ENCODE measurements at regions not wholly inside any gene's neighbourhood (a gene's known extent, or its start where the extent isn't known, plus 50 kb on each side); places are given as distances from the start of the nearest gene placed in this dataset.
"Not testable (repeated sequence)": the region's sequence is repeated elsewhere in the genome, so short reads cannot be mapped to it uniquely, and the experiment has no call there.

DNA sequence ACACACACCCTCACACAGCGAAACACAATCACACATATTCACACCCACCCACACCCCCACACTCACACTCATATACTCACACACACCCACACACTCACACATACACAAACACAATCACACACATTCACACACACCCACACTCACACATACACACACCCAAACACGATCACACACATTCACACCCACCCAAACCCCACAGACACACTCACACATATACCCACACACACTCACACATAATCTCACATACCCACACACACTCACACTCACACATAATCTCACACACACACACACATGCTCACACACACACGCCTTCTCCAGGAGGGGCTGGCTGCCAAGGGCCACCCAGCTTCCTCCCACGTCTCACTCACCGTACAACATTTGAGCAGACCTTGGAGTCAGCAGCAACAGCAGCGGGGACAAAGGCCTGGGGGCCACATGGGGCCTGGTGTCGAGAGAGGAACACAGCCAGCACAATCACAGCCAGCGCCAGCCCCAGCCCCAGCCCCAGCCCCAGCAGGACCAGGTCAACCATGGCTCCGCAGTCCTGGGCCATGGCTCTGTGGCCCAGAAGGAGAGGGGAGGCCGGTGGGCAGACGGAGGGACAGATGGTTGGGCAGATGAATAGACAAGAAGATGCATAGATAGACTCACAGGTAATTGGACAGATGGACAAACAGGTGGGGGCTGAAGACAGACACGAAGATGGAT, 932.9 kb downstream of the TUBA3C start:
- not testable (repeated sequence) for DNase-seq (ENCODE audit: low read depth in 4 of 4, low spot score in 3 of 4)

DNA sequence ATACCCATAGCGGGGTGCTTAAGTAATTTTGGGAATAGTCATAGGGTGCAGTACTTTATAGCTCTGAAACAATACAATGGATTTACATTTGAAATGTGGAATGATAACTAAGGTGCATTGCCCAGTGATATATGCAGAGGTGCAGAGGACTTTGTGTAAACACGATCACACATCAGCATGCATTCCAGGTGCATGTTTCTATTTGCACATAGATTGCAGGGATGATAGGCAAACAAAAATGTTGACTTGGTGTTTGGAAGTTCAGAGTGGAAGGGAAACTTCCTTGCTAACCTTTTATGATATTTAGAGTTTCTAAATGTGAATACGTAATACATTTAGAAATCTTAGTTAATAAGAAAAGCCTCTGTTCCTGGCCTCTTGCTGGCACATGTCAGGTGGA, 941.5 kb downstream of the TUBA3C start:
- DNase-seq (ENCODE audit: low read depth in 4 of 4, low spot score in 3 of 4), result not testable (repeated sequence)

GRCh38 chr13:18238586-18238985, 943.0 kb downstream of the TUBA3C start:
- DNase-seq (ENCODE audit: low read depth in 4 of 4, low spot score in 3 of 4), result not testable (repeated sequence)

- DNase-seq (ENCODE audit: low read depth in 4 of 4, low spot score in 3 of 4), result no peak
These were observed 945.2 kb downstream of the TUBA3C start for GRCh38 chr13:18236528-18236815.

DNA sequence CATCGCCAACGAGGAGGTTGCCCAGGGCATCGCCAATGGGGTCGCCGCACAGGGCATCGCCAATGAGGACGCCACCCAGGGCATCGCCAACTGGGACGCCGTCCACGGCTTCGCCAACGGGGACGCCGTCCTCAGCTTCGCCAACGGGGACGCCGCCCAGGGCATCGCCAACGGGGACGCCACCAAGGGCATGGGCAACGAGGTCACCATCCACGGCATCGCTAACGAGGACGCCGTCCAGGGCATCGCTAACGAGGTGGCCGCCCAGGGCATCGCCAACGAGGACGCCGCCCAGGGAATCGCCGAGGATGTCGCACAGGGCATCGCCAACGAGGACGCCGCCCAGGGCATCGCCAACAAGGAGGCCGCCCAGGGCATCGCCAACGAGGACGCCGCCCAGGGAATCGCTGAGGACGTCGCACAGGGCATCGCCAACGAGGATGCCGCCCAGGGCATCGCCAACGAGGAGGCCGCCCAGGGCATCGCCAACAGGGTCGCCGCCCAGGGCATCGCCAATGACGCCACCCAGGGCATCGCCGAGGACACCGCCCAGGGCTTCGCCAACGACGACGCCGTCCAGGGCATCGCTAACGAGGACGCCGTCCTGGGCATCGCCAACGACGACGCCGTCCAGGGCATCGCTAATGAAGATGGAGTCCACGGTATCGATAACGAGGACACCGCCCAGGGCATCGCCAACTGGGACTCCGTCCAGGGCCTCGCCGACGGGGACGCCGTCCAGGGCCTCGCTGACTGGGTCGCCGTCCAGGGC, 945.7 kb downstream of the TUBA3C start:
- DNase-seq (ENCODE audit: low read depth in 4 of 4, low spot score in 3 of 4), result no peak

- DNase-seq (ENCODE audit: low read depth in 4 of 4, low spot score in 3 of 4), result no peak
These were observed 946.5 kb downstream of the TUBA3C start for GRCh38 chr13:18235172-18235571.

- DNase-seq (ENCODE audit: low read depth in 4 of 4, low spot score in 3 of 4), result not testable (repeated sequence)
These were observed 947.2 kb downstream of the TUBA3C start for GRCh38 chr13:18234451-18234850.

- no peak for DNase-seq (ENCODE audit: low read depth in 4 of 4, low spot score in 3 of 4)
These were observed 947.8 kb downstream of the TUBA3C start for GRCh38 chr13:18233783-18234299.

GRCh38 chr13:18232994-18233782, 948.4 kb downstream of the TUBA3C start:
- DNase-seq (ENCODE audit: low read depth in 4 of 4, low spot score in 3 of 4), result no peak

DNA sequence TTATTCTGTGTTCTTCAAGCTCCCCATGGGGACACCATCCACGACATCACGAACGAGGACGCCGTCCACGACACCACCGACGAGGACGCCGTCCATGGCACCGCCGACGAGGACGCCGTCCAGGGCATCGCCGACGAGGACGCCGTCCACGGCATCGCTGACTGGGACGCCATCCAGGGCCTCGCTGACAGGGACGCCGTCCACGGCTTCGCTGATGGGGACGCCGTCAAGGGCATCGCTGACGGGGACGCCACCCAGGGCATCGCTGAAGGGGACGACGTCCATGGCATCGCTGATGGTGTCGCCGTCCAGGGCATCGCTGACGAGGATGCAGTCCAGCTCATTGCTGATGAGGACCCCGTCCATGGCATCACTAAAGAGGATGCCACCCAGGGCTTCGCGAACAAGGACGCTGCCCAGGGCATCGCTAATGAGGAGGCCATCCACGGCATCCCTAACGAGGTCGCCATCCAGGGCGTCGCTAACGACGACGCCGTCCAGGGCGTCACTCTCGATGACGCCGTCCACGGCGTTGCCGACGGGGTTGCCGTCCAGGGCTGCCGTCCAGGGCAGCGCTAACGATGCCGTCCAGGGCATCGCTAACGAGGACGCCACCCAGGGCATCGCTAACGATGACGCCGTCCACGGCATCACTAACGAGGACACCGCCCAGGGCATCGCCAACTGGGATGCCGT, 949.2 kb downstream of the TUBA3C start:
- no peak for DNase-seq (ENCODE audit: low read depth in 4 of 4, low spot score in 3 of 4)

DNA sequence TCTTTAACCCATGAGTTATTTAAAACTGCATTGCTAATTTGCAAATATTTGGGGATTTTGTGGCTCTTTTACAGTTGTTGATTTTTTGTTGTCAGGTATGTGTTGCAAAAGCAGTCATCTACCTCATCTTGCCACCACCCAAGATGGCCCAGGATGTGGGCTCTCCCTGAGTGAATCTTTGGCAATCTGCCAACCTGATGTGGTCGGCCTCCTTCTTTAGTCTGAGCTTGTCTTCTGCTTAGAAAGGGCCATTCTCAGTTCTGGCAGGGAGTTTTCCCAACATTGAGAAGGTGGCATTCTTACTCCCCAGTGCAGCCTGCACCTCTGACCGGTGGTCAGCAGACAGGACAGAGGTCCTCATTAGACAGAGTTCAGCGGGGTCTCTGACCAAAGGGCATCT, 957.2 kb downstream of the TUBA3C start:
- DNase-seq (ENCODE audit: low read depth in 4 of 4, low spot score in 3 of 4), result not testable (repeated sequence)

DNA sequence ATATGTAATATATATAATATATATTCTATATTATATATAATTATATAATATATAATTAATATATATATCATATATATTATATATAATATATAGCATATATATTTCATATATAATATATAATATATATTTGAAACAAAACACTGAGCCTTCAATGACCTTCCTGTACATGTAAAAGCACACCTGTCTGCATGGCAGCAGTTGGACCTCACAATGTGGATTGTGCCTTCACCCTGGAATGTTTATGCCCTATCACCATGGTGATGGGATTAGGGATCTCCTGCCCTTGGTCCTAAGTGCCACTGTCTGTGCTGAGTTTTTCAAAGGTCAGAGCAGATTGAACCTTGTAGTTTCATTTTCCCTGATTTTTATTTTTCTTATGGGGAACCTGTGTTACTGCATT, 966.9 kb downstream of the TUBA3C start:
- DNase-seq (ENCODE audit: low read depth in 4 of 4, low spot score in 3 of 4), result not testable (repeated sequence)

DNA sequence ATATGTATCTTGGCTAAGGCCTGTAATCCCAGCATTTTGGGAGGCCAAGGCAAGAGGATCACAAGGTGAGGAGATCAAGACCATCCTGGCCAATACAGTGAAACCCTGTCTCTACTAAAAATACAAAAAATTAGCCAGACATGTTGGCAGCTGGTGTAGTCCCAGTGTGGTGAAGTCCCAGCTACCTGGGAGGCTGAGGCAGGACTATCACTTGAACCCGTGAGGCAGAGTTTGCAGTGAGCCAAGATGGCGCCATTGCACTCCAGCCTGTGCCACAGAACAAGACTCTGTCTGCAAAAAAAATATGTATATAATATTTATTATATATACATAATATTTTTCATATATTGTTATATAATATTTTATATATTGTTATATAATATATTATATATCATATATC, 968.1 kb downstream of the TUBA3C start:
- not testable (repeated sequence) for DNase-seq (ENCODE audit: low read depth in 4 of 4, low spot score in 3 of 4)

DNA sequence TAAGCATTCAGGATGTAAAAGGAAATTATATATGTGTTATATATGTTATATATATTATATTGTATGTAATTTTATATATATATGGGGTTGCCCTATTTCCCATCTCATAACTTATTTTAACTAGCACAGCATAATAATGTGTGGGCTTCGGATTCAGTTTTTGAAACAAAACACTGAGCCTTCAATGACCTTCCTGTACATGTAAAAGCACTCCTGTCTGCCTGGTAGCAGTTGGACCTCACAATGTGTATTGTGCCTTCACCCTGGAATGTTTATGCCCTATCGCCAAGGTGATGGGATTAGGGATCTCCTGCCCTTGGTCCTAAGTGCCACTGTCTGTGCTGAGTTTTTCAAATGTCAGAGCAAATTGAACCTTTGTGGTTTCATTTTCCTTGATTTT, 968.8 kb downstream of the TUBA3C start:
- DNase-seq (ENCODE audit: low read depth in 4 of 4, low spot score in 3 of 4), result no peak

GRCh38 chr13:18211752-18212560, 969.7 kb downstream of the TUBA3C start:
- DNase-seq (ENCODE audit: low read depth in 4 of 4, low spot score in 3 of 4), result peak; percentile 18 to 47 (median 34)

DNA sequence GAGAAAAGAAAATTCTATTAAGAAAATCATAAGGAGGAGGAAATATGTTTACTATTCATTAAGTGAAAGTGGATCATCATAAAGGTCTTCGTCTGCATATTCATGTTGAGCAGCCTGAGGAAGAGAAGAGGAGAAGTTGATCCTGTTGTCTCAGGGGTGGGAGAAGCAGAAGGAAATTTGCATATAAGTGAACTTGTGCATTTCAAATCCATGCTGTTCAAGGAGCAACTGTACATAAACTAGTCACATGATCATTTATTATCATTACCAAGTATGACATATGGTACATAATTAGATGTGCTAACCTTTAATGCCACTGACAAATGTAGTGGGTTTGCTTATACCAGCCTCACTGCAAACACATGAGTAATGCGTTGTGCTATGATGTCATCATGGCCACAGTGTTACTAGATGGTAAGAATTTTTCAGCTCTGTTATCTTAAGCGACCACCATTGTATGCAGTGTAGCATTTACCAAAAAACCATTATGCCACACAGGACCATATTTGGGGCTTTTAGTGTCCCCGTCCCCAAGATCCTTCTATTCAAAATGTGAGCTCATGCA, 976.9 kb downstream of the TUBA3C start:
- DNase-seq (ENCODE audit: low read depth in 4 of 4, low spot score in 3 of 4), result not testable (repeated sequence)

GRCh38 chr13:18195365-18195678, 986.3 kb downstream of the TUBA3C start:
- DNase-seq (ENCODE audit: low read depth in 4 of 4, low spot score in 3 of 4), result not testable (repeated sequence)

GRCh38 chr13:18194631-18195364, 986.8 kb downstream of the TUBA3C start:
- not testable (repeated sequence) for DNase-seq (ENCODE audit: low read depth in 4 of 4, low spot score in 3 of 4)

DNA sequence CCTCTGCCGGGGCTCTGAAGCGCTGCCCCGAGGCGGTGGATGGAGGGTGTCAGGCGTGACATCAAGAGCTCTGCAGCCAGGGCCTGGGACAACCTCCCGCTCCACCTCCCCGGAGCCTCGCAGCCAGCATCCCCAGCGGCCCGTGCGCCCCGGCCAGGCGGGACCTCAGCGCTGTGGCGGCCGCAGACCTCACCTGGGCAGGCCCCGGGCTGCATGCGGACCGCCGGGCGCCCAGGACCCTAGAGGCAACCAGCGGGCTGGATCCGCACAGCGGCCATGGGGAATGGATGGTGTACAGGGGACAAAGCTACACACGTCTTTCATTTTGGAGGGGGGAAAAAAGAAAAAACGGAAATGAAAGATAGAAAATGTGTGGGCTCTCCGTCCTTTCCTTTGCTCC, 987.5 kb downstream of the TUBA3C start:
- DNase-seq (ENCODE audit: low read depth in 4 of 4, low spot score in 3 of 4), result not testable (repeated sequence)

All from right renal pelvis (tissue), 4 donors.